MCF 10A (cell line): ENCODE measurements at regions not wholly inside any gene's neighbourhood (a gene's known extent, or its start where the extent isn't known, plus 50 kb on each side); places are given as distances from the start of the nearest gene placed in this dataset.

Source experiments
- BruUV-seq: library from RNA; stranded (reverse); fragments of 400-500 nt; replicated peaks from 2 replicates; lab custom pipeline; 2021; lab: Mats Ljungman, UMichigan
- CTCF ChIA-PET: fragments of 300-600 bp; sonication (Branson Sonifier 250); formaldehyde crosslinking; extraction: SDS; loops from one replicate; lab custom pipeline; 2021; ENCODE audit warnings: antibody characterized with exemption, inconsistent platforms; lab: Yijun Ruan, JAX
- POLR2A ChIA-PET: fragments of 300-600, 350-650 bp; sonication (Branson Sonifier 250); formaldehyde crosslinking; extraction: SDS; loops from one replicate; lab custom pipeline; 2020; ENCODE audit warnings: antibody characterized with exemption, inconsistent platforms; lab: Yijun Ruan, JAX
- DNase-seq: peaks from one replicate; pipeline ENCODE4 v3.0.0-alpha.2; 2018; ENCODE audit not compliant: unreplicated experiment
- H3K27ac Mint-ChIP-seq: one replicate; pipeline ENCODE4 v1.8.0; 2022; ENCODE audit warnings: mild to moderate bottlenecking, low read depth, mixed read lengths; ENCODE audit not compliant: unreplicated experiment
- H3K27me3 Mint-ChIP-seq: one replicate; pipeline ENCODE4 v1.8.0; 2022; ENCODE audit warnings: mixed read lengths; ENCODE audit not compliant: insufficient read depth, unreplicated experiment
- H3K36me3 Mint-ChIP-seq: one replicate; pipeline ENCODE4 v1.8.0; 2022; ENCODE audit warnings: mild to moderate bottlenecking, moderate library complexity, mixed read lengths; ENCODE audit not compliant: insufficient read depth, unreplicated experiment
- H3K4me1 Mint-ChIP-seq: one replicate; pipeline ENCODE4 v1.8.0; 2022; ENCODE audit warnings: mixed read lengths; ENCODE audit not compliant: insufficient read depth, unreplicated experiment
- H3K4me3 Mint-ChIP-seq: one replicate; pipeline ENCODE4 v1.8.0; 2022; ENCODE audit warnings: mild to moderate bottlenecking, moderate library complexity, mixed read lengths; ENCODE audit not compliant: unreplicated experiment
- H3K9me3 Mint-ChIP-seq: one replicate; pipeline ENCODE4 v1.8.0; 2022; ENCODE audit warnings: mixed read lengths; ENCODE audit not compliant: unreplicated experiment
- intact Hi-C: fragments of 100-400 bp; cut with micrococcal nuclease; formaldehyde crosslinking; loops from 2 replicates; pipeline ENCODE4 v1.14.1; 2022
- TF ChIP-seq, protein P1 (sequence below): fragments of 200-600 bp; IDR thresholded peaks from one replicate; pipeline ENCODE4 v1.8.0; 2022; ENCODE audit warnings: antibody characterized with exemption, mild to moderate bottlenecking; ENCODE audit not compliant: unreplicated experiment

DNA sequence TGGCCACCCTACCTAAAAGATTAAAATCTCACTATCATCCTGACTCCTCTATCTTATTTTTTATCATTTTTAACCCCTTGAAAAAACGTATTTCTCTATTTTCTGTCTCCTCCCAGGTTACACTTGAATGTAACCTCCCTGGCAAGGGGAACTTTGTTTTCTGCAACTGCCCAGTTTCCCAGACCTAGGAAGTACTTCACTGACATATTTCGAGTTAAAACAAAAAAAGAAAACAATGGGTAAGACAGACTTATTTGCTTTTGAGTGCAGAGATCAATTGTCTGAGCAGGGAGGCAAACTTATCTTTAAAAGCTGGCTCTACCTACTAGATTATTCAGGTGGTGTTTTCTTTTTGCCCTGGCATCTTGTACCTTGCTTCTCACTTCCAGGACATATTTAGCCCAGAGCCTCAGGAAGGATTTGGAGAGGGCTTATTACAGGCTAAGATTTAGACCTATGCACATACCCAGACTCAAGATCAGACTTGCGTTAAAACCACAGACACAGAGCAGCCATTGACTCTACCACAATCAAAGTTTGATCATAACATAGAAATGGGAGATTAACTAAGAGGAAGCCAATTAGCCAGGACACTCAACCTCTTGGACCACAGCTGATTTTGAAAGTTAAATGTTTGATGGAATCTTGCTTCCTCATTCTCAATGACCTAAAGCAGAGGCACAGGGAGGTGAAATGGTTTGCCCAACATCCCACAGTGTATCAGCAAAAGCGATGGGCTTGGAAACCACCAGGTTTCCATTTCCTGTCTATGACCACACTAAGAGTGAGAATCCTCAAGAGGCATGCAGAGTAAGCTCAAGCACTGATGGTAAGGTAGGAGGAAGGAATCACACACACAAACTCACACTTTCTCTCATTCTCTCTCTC, 169.5 kb upstream of the THBS1 start:
- ChIA-PET CTCF (interaction anchor here (0.7 to 1.8 kb wide), 2 partner anchors 20 to 169 kb away, joined by 3 to 4 read pairs; no protein-coding TSS in a partner anchor), POLR2A (interaction anchor here (1.1 kb wide), 1 partner anchor 15 kb away, joined by 4 read pairs; no protein-coding TSS in a partner anchor)
- DNase-seq, result no peak
- peaks cover 6% of the 10 kb centered on the region for H3K9me3 Mint-ChIP-seq
- no peaks in the 10 kb centered on the region for H3K4me1 Mint-ChIP-seq
- intact Hi-C loops, result no loop called here
- no TSS peak for BruUV-seq
- H3K27ac Mint-ChIP-seq, result no peak overlapping the region
- no peaks in the 10 kb centered on the region for H3K36me3 Mint-ChIP-seq
- TF ChIP-seq, protein P1, sequence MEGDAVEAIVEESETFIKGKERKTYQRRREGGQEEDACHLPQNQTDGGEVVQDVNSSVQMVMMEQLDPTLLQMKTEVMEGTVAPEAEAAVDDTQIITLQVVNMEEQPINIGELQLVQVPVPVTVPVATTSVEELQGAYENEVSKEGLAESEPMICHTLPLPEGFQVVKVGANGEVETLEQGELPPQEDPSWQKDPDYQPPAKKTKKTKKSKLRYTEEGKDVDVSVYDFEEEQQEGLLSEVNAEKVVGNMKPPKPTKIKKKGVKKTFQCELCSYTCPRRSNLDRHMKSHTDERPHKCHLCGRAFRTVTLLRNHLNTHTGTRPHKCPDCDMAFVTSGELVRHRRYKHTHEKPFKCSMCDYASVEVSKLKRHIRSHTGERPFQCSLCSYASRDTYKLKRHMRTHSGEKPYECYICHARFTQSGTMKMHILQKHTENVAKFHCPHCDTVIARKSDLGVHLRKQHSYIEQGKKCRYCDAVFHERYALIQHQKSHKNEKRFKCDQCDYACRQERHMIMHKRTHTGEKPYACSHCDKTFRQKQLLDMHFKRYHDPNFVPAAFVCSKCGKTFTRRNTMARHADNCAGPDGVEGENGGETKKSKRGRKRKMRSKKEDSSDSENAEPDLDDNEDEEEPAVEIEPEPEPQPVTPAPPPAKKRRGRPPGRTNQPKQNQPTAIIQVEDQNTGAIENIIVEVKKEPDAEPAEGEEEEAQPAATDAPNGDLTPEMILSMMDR, result no peak
- H3K4me3 Mint-ChIP-seq, result no peak overlapping the region
- no peaks in the 10 kb centered on the region for H3K27me3 Mint-ChIP-seq

DNA sequence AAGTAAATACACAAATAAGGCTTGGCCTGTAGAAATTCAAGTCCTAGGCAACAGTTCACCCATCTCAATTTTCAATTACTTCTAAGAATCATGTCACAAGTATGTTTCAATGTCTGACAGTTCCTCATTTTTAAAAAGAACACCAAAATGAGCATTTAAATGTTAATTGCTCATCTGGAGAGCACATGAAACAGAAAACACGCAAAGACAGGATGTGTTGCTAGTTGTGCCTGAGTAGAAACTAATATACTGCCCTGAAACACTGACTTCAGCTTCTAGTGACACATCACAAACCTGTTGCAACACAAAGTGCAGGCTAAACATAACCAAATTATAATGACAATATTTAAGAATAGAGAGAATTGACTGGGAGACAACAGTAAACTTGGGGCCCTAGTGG, 167.3 kb upstream of the THBS1 start:
- no peaks in the 10 kb centered on the region for H3K4me1 Mint-ChIP-seq
- H3K27ac Mint-ChIP-seq, result no peak overlapping the region
- no peak overlapping the region for H3K4me3 Mint-ChIP-seq
- BruUV-seq, result no TSS peak
- DNase-seq, result no peak
- H3K9me3 Mint-ChIP-seq, result peaks cover 6% of the 10 kb centered on the region
- ChIA-PET CTCF (no interaction called here), POLR2A (interaction anchor here (1.4 kb wide), 1 partner anchor 142 kb away, joined by 4 read pairs; no protein-coding TSS in a partner anchor)
- no peaks in the 10 kb centered on the region for H3K27me3 Mint-ChIP-seq
- intact Hi-C loops, result no loop called here
- TF ChIP-seq, protein P1, result no peak
- H3K36me3 Mint-ChIP-seq, result no peaks in the 10 kb centered on the region

DNA sequence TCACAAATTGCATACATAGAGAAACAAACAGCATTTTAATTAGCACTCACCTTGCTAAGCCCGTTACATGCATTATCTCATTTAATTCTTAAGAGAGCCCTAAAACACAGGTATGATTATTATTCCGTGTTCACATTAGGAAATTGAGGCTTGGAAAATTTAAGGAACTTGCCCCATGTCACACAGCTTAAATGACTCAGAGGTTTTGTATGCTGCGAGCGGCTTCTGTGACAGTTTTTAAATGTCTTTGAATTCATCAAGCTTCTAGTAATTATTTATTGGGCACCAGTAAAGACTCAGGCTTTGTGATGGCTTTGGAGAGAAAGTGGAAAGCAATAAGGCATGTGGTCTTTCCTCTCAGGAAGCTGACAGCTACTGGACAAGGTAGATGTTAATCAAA, 166.7 kb upstream of the THBS1 start:
- TF ChIP-seq, protein P1, result no peak
- Mint-ChIP-seq H3K36me3 (no peaks in the 10 kb centered on the region), H3K4me3 (no peak overlapping the region), H3K27ac (no peak overlapping the region), H3K9me3 (peaks cover 6% of the 10 kb centered on the region), H3K4me1 (no peaks in the 10 kb centered on the region), H3K27me3 (no peaks in the 10 kb centered on the region)
- ChIA-PET POLR2A (interaction anchor here (1.4 kb wide), 1 partner anchor 142 kb away, joined by 4 read pairs; no protein-coding TSS in a partner anchor), CTCF (interaction anchor here (0.6 kb wide), 1 partner anchor 343 kb away, joined by 3 read pairs; no protein-coding TSS in a partner anchor)
- intact Hi-C loops, result no loop called here
- no peak for DNase-seq
- BruUV-seq, result no TSS peak

DNA sequence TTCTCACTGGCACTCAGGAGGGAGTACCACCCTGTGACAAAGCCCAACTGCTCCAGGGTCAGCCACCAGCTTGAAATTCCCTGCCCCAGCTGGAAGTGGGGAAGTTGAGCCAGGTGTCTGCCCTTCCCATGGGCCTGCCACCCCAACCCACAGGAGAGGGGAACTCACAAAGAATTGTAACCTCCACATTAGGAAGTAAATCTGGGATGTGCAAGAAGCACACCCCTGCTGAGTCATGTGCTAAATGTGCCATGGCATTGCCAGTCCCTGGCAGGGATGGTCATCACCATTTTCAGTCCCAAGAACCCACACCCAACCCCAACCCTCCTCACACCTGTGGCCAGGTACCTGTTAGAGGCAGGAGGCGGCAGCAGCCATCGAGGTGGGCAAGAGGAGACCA, 165.2 kb upstream of the THBS1 start:
- Mint-ChIP-seq H3K4me1 (no peaks in the 10 kb centered on the region), H3K36me3 (no peaks in the 10 kb centered on the region), H3K27ac (no peak overlapping the region), H3K27me3 (no peaks in the 10 kb centered on the region), H3K9me3 (peaks cover 6% of the 10 kb centered on the region), H3K4me3 (no peak overlapping the region)
- BruUV-seq, result no TSS peak
- no peak for DNase-seq
- CTCF ChIA-PET, result no interaction called here
- POLR2A ChIA-PET, result no interaction called here
- TF ChIP-seq, protein P1, result no peak
- intact Hi-C loops, result no loop called here
